GM18505 (cell line): ENCODE measurements at regions not wholly inside any gene's neighbourhood (a gene's known extent, or its start where the extent isn't known, plus 50 kb on each side); places are given as distances from the start of the nearest gene placed in this dataset.

Experiments
- ATAC-seq: cut with Tn5 transposase; IDR thresholded peaks from one replicate; pipeline ENCODE4 v1.9.1; 2021; ENCODE audit not compliant: unreplicated experiment
- POLR2A ChIP-seq: IDR thresholded peaks from 4 replicates; pipeline ENCODE4 v1.6.1; 2011; ENCODE audit warnings: borderline replicate concordance; ENCODE audit not compliant: insufficient read depth, insufficient read length; ENCODE audit errors: extremely low read depth

- ATAC-seq: no peak
- no peak for TF ChIP-seq POLR2A
Observed at GRCh38 chrX:10051866-10052480, 84.8 kb downstream of the CLDN34 start.

GRCh38 chrX:10052906-10053625 is 85.9 kb downstream of the CLDN34 start:
- no peak for ATAC-seq
- TF ChIP-seq POLR2A: no peak

- no peak for ATAC-seq
- no peak for TF ChIP-seq POLR2A
Observed at GRCh38 chrX:10054396-10054795, 87.2 kb downstream of the CLDN34 start.

- ATAC-seq: no peak
- TF ChIP-seq POLR2A: no peak
Observed at GRCh38 chrX:10055430-10055829, 88.3 kb downstream of the CLDN34 start.

- no peak for TF ChIP-seq POLR2A
- no peak for ATAC-seq
Observed at GRCh38 chrX:10062352-10062751, 94.4 kb upstream of the CLCN4 start.

GRCh38 chrX:10062980-10063379 is 93.8 kb upstream of the CLCN4 start:
- no peak for TF ChIP-seq POLR2A
- no peak for ATAC-seq

GRCh38 chrX:10064736-10065135 is 92.0 kb upstream of the CLCN4 start:
- TF ChIP-seq POLR2A: no peak
- no peak for ATAC-seq

- TF ChIP-seq POLR2A: no peak
- no peak for ATAC-seq
Observed at GRCh38 chrX:10070714-10071436, 85.9 kb upstream of the CLCN4 start.

GRCh38 chrX:10071451-10072144 is 85.2 kb upstream of the CLCN4 start:
- TF ChIP-seq POLR2A: no peak
- no peak for ATAC-seq

- TF ChIP-seq POLR2A: no peak
- no peak for ATAC-seq
Observed at GRCh38 chrX:10072786-10073568, 83.8 kb upstream of the CLCN4 start.

- no peak for ATAC-seq
- TF ChIP-seq POLR2A: no peak
Observed at GRCh38 chrX:10073671-10074070, 83.1 kb upstream of the CLCN4 start.

GRCh38 chrX:10074241-10074941 is 82.4 kb upstream of the CLCN4 start:
- no peak for TF ChIP-seq POLR2A
- ATAC-seq: no peak

GRCh38 chrX:10076765-10077164 is 80.0 kb upstream of the CLCN4 start:
- no peak for ATAC-seq
- TF ChIP-seq POLR2A: no peak
